NCI-H146 (cell line): ENCODE measurements at regions not wholly inside any gene's neighbourhood (a gene's known extent, or its start where the extent isn't known, plus 50 kb on each side); places are given as distances from the start of the nearest gene placed in this dataset.
"Not testable (repeated sequence)": the region's sequence is repeated elsewhere in the genome, so short reads cannot be mapped to it uniquely, and the experiment has no call there.

Experiments
- DNase-seq: peaks from one replicate; lab custom pipeline; 2025; lab: John Stamatoyannopoulos, UW

DNA sequence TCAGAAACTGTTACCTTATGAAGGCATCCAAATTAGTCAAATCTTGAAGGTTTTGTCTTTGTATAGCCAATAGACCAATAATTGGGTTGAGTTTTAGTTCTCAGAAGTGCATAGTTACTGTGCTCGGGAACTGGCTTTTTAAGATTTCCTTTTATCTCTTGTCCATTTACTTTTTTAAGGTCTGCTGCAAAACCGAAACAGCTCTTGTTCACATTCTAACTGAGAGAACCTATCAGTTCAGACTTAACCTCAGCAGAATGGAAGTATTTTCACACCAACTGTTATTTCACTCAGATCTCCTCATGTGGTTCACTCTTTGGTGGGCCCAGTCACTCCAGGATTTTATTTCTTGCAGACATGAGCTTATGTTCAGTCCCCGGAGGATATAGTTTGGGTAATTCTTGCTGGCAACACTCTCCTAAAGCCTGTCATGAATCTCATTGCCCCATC lies 55.5 kb downstream of the TPBG start:
- DNase-seq: no peak

- DNase-seq: no peak
Measured at GRCh38 chr6:82419859-82420258, 56.2 kb downstream of the TPBG start.

GRCh38 chr6:82430611-82431010 lies 67.0 kb downstream of the TPBG start:
- DNase-seq: no peak

- no peak for DNase-seq
Measured at GRCh38 chr6:82436740-82437139, 73.1 kb downstream of the TPBG start.

DNA sequence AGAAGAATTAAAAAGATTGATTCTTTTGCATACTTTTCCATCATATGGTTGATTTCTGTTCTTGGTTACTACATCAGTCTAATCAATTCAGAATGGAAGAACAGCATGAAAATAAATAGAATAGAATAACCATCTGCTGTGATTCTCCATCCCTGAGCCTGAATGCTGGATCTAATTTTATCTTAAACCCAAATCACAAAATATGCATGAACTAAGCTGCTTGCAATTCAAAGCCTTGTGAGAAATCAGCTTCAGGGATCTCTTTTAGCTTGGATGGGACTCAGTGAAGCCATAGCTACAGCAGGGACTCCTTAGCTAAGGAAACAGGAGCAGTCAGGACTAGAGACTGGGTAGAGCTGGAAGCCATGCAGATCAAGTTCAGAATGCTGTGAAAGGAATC lies 74.1 kb downstream of the TPBG start:
- DNase-seq: no peak

DNA sequence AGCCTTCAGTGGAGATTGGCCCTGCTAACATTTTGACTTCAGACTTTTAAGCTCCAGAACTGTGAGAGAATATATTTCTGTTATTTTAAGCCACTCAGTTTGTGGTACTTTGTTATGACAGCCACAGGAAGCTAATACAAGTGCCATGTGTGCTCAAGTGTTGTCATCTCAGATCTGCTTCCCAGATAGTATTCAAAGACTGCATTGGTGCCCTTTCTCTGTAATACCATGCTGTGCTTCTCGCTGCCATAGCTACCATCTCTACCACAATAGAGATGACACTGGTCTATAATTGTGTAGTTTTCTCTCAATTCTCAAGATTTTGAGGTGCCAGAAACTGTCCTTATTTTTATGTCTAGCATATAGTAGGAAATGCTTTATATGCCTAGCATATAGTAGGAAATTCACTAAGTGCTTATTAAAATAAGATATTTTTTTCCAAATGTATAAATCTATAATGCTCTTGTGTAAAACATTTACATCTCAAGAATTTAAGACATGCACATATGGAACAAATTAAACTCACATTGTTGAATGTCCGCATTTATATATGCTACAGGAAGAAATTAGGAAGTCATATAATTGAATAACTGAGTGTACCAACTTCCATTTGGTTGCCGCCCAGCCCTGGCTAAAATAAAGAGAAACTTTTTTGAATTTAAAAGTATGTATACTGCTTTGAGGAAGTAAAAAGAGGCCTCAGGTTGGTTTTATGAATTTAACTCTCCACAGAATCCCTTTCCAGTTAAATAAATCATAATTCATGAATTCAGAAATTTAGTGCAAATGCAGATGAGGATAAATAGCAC lies 77.6 kb downstream of the TPBG start:
- peak; percentile 79 for DNase-seq

DNA sequence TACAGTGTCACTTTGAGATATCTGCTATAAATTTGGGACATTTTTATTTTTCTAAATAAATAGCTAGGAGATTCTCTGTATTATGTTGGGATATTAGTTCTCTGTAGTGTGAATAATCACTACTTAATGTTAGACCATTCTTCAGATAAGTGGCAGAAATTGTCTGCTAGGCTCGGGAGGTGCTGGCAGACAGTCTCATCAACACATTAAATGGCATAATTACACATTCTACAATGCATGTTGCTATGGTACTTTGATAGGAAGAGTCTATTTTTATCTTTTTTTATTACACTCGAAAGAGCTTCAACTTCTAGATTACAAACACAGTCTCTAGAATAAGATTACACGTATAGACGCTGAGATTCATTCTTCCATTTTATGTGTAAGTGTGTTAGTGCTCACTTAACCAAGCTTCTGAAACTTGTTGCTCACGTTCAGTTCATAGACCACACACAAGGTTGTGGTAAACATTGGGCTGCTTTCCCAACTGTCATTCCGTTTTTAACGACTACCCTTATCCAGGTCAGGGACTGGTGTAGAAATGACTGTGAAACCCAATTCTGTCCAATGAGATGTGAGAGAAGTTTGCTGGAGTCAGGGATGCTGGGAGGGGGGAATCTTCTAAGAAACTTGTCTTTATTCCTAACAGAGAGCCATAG lies 78.6 kb downstream of the TPBG start:
- DNase-seq: peak; percentile 26

DNA sequence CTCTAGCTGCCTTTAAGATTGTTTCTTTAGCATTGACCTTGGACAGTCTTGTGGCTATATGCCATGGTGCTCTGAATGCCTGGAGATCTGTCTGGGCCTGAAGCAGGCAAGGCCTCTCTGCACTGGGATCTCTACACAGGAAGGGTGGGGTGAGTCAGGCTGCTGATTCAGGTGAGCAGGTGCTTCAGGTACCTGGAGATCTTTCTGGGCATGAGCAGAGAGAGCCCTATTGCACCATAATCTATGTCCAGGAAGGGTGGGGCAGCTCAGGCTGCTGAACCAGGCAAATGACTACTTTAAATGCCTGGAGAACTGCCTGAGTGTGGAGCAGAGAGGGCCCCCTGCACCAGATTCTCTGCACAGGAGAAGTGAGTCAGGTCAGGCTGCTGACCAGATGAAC lies 94.5 kb downstream of the TPBG start:
- DNase-seq: no peak

DNA sequence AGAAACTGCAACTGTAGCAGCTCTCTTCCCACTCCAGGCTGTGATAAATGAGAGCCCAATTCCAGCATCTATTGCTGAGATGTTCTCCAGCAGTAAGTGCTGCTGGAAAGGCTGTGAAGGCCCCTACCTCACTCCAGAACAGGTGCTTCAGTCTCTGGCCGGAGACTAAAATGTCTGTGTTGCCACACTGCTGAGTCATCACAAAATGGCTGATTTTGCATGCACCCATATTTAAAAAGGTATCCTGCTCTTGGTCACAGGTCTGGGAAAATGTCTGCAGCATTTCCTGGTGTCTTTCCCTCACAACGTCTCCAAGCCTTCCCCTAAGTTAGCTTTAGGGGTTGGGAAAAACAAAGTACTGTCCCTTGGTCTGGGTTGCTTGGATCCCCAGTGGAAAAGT lies 95.1 kb downstream of the TPBG start:
- DNase-seq: no peak

DNA sequence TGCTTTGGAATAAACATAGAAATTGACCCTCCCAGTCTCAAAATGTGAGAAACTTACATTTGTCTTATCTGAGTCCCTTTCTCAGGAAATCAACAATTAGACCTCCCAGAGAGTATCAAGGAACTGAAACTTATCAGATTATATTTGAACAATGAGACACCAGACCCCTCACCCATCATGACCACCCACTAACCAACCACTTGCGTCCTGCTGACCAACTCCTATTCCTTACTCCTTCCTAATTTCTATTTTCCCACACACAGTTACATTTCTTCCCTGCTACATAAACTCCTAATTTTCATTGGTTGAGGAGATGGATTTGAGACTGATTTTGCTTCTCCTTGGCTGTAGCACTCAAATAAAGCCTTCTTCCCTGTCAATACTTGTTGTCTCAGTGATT lies 97.9 kb downstream of the TPBG start:
- DNase-seq: no peak

- DNase-seq: no peak
Measured at GRCh38 chr6:82467338-82467737, 103.7 kb downstream of the TPBG start.

- DNase-seq: not testable (repeated sequence)
Measured at GRCh38 chr6:82470123-82470522, 106.5 kb downstream of the TPBG start.

DNA sequence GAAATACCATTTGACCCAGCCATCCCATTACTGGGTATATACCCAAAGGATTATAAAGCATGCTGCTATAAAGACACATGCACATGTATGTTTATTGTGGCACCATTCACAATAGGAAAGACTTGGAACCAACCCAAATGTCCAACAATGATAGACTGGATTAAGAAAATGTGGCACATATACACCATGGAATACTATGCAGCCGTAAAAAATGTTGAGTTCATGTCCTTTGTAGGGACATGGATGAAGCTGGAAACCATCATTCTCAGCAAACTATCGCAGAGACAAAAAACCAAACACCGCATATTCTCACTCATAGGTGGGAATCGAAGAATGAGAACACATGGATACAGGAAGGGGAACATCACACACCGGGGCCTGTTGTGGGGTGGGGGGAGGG lies 111.5 kb downstream of the TPBG start:
- DNase-seq: not testable (repeated sequence)

DNA sequence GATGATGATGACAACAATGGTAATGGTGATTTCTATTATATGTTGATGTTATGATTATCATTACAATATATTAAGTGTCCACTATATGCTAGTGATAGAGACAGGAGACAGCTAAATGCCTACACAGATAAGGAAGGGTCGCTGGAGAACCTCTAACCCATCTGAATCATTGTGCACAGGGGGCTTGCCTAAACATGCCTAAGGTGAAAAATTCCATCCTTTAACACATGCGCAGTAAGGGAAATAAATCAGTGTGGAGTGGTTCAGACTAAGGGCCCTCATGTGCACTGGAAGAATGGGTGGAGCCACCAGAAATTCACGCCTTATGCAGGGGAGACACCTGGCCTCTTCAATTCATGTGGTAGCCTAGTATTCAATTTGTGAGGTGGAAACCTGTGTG lies 120.4 kb downstream of the TPBG start:
- DNase-seq: no peak

GRCh38 chr6:82484737-82485626 lies 121.4 kb downstream of the TPBG start:
- no peak for DNase-seq

GRCh38 chr6:82487895-82488294 lies 124.3 kb downstream of the TPBG start:
- DNase-seq: no peak

GRCh38 chr6:82488403-82488802 lies 124.8 kb downstream of the TPBG start:
- DNase-seq: no peak

GRCh38 chr6:82492134-82492533 lies 128.5 kb downstream of the TPBG start:
- peak; percentile 90 for DNase-seq

- DNase-seq: peak; percentile 71
Measured at GRCh38 chr6:82493467-82493866, 129.8 kb downstream of the TPBG start.

DNA sequence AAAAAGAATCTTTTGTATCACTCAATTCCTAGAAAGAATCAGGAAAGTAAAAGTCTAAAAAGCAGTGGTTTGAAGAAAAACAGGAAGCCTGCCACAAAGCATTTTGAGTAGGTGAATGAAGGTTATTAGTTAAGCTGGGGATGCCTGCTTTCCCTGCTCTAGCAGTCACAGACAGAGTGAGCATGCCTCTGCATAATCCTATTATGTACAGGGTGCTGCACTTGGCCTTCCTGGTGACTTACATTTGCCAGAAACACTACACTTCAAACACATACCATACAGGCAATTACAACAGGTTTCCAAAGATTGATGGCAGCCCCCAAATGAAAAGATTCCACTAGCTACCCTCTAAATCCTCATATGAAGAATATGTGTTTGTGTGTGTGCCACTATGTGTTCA lies 130.8 kb downstream of the TPBG start:
- DNase-seq: peak; percentile 40

GRCh38 chr6:82501901-82502300 lies 138.3 kb downstream of the TPBG start:
- not testable (repeated sequence) for DNase-seq

DNA sequence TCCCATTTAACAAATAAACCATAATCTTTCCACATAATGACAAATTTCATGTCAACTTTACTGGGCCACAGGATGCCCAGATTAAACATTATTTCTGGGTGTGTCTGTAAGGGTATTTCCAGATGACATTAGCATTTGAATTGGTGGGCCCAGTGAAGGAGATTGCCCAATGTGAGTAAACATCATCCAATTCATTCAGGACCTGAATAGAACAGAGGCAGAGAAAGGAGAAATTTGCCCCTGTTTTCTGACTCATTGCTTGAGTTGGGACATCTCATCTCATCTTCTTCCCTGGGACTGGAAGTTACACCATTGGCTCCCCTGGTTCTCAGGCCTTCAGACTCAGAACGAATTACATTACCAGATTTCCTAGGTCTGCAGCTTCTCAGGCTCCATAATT lies 142.9 kb downstream of the TPBG start:
- DNase-seq: no peak

- no peak for DNase-seq
Measured at GRCh38 chr6:82507112-82507511, 143.5 kb downstream of the TPBG start.
